Tibial nerve (tissue), 3 donors: ENCODE measurements at regions not wholly inside any gene's neighbourhood (a gene's known extent, or its start where the extent isn't known, plus 50 kb on each side); places are given as distances from the start of the nearest gene placed in this dataset.

Experiments used
- CTCF ChIP-seq, 5 experiments: fragments of 200-600 bp in 3 of 5; fragments of 450-650 bp in 2 of 5; sonication (generic) in 3 of 5; IDR thresholded peaks; one replicate each; pipeline ENCODE4 v1.5.1; 2016 to 2019; ENCODE audit warnings: antibody characterized with exemption in 5 of 5, mild to moderate bottlenecking in 3 of 5, moderate library complexity in 2 of 5
- POLR2A ChIP-seq, 2 donors: fragments of 450-650 bp; IDR thresholded peaks; one replicate each; pipeline ENCODE4 v1.6.1; 2017; ENCODE audit warnings: antibody characterized with exemption in 2 of 2, mild to moderate bottlenecking in 2 of 2, moderate library complexity in 2 of 2

- no peak for TF ChIP-seq CTCF (IDR thresholded peaks at IDR 0.05)
- TF ChIP-seq POLR2A (IDR thresholded peaks at IDR 0.05): no peak
Observed at GRCh38 chr22:26830837-26831236, 173.4 kb downstream of the MIAT start.
